Type B pancreatic cell (in vitro differentiated cells): ENCODE measurements at regions not wholly inside any gene's neighbourhood (a gene's known extent, or its start where the extent isn't known, plus 50 kb on each side); places are given as distances from the start of the nearest gene placed in this dataset.

Source experiments
- DNase-seq: peaks from one replicate; pipeline ENCODE4 v3.0.0; 2021; ENCODE audit warnings: mixed read lengths; ENCODE audit not compliant: unreplicated experiment; ENCODE audit errors: extremely low spot score
- H3K27ac Mint-ChIP-seq: 2 replicates; pipeline ENCODE4 v1.8.0; 2021; ENCODE audit warnings: mild to moderate bottlenecking, mixed read lengths
- H3K27me3 Mint-ChIP-seq: 2 replicates; pipeline ENCODE4 v1.8.0; 2021; ENCODE audit warnings: mixed read lengths
- H3K36me3 Mint-ChIP-seq: 2 replicates; pipeline ENCODE4 v1.8.0; 2021; ENCODE audit warnings: mixed read lengths
- H3K4me1 Mint-ChIP-seq: one replicate; pipeline ENCODE4 v1.8.0; 2021; ENCODE audit warnings: mixed read lengths; ENCODE audit not compliant: unreplicated experiment
- H3K4me3 Mint-ChIP-seq: 2 replicates; pipeline ENCODE4 v1.8.0; 2021; ENCODE audit warnings: mild to moderate bottlenecking, mixed read lengths
- H3K9me3 Mint-ChIP-seq: 2 replicates; pipeline ENCODE4 v1.8.0; 2021; ENCODE audit warnings: mixed read lengths
- CTCF ChIP-seq: fragments of 200-600 bp; sonication (generic); conservative IDR thresholded peaks from 2 replicates; pipeline ENCODE4 v1.5.0; 2021; ENCODE audit warnings: antibody characterized with exemption, mild to moderate bottlenecking

DNA sequence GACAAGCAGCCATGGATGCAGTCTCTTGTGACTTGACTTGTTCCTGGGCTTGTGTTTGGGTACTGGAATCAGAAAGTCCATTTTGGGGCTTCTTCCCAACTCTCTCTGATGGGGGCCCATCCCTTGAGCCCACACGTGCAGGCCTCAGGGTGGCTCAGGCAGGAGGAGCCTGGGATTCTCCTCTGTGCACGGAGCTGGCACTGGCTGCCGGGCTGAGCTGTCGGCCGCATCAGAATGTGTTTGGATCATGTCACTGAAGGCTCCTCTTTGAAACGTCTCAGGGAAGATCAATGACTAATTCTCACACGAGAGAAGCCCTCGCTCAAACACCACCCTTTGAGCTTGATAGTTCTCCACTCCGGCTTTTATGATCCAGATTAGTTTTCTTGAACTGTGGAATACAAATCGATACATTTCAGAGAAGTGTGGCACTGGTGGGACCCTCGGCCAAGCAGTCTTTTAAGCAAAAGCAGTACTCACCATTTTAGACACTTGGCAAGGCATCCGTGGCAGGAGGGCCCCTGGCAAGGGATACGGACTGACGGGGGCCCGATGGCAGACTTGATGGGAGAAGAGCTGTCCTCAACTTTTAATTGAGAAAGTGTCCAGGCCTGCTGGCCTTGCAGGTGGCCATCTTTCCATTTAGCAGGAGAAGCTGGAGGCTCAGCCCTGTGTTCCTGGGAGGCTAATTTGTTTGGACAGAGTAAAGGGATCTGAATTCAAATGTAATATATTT is 220.7 kb upstream of the C1orf174 start:
- H3K36me3 Mint-ChIP-seq, result no peaks in the 10 kb centered on the region

DNA sequence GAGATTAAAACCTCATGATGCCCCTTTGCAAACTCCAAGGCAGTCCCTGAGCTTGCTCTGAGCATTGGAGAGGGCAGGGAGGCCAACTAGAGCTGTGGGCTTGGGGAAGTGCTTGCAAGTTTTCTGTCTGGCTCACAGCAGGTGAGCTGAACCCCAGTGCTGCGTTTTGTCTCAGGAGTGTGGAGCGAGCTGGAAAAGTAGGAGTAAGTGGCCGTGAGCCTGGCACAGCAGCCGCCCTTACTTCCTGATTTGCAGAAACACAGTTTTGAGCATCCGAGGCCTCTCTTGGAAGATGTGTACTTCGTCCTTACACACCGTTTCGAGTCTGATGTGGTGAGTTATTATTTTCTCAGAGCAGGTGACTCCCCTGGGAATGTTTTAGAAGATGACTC is 221.2 kb upstream of the C1orf174 start:
- H3K27ac Mint-ChIP-seq, result no peak overlapping the region
- DNase-seq, result no peak
- no peaks in the 10 kb centered on the region for H3K36me3 Mint-ChIP-seq
- H3K27me3 Mint-ChIP-seq, result peaks cover 11% of the 10 kb centered on the region
- H3K9me3 Mint-ChIP-seq, result no peaks in the 10 kb centered on the region
- H3K4me3 Mint-ChIP-seq, result no peak overlapping the region
- no peak for TF ChIP-seq CTCF
- H3K4me1 Mint-ChIP-seq, result no peaks in the 10 kb centered on the region

More for the DNA sequence above, 220.7 kb upstream of the C1orf174 start:
- H3K27ac Mint-ChIP-seq, result no peak overlapping the region
- H3K9me3 Mint-ChIP-seq, result no peaks in the 10 kb centered on the region
- peaks cover 11% of the 10 kb centered on the region for H3K27me3 Mint-ChIP-seq
- DNase-seq, result no peak
- no peak overlapping the region for H3K4me3 Mint-ChIP-seq
- no peak for TF ChIP-seq CTCF
- no peaks in the 10 kb centered on the region for H3K4me1 Mint-ChIP-seq

GRCh38 chr1:4121834-4122512 is 221.9 kb upstream of the C1orf174 start:
- H3K27me3 Mint-ChIP-seq, result peaks cover 11% of the 10 kb centered on the region
- no peaks in the 10 kb centered on the region for H3K4me1 Mint-ChIP-seq
- H3K36me3 Mint-ChIP-seq, result no peaks in the 10 kb centered on the region
- peak overlapping the region; percentile 31 for H3K27ac Mint-ChIP-seq
- H3K4me3 Mint-ChIP-seq, result no peak overlapping the region
- no peak for DNase-seq
- TF ChIP-seq CTCF, result no peak
- no peaks in the 10 kb centered on the region for H3K9me3 Mint-ChIP-seq

GRCh38 chr1:4122513-4123160 is 222.6 kb upstream of the C1orf174 start:
- DNase-seq, result no peak
- Mint-ChIP-seq H3K27me3 (peaks cover 11% of the 10 kb centered on the region), H3K27ac (no peak overlapping the region), H3K4me3 (no peak overlapping the region), H3K4me1 (no peaks in the 10 kb centered on the region), H3K9me3 (no peaks in the 10 kb centered on the region), H3K36me3 (no peaks in the 10 kb centered on the region)
- no peak for TF ChIP-seq CTCF

DNA sequence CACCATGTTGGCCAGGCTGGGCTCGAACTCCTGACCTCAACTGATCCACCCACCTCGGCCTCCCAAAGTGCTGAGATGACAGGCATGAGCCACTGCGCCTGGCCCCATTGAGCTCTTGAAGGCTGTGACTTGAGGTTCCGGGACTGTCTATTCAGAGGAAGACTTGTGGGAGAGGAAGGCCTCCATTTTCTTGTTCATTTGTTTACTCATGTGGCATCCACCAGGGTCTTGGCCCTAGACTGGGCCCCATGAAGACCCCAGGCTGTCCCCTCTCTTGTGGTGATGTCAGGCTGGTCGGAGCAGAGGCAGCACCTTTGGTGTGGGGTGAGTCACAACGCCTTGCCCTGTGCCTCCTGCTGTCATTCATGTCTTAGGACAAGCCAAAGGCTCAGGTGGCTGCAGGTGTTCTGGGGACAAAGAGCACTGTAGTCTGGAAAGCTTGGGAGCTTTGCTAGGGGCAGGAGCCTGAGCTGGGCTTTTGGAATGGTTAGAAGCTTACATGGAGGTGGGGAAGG is 224.6 kb upstream of the C1orf174 start:
- Mint-ChIP-seq H3K4me1 (no peaks in the 10 kb centered on the region), H3K9me3 (no peaks in the 10 kb centered on the region), H3K36me3 (no peaks in the 10 kb centered on the region), H3K27me3 (peaks cover 11% of the 10 kb centered on the region), H3K27ac (no peak overlapping the region), H3K4me3 (no peak overlapping the region)
- no peak for TF ChIP-seq CTCF
- DNase-seq, result no peak
